ENCODE measurements at regions not wholly inside any gene's neighbourhood (a gene's known extent, or its start where the extent isn't known, plus 50 kb on each side); places are given as distances from the start of the nearest gene placed in this dataset.

- Histone ChIP-seq H4K20me1 (ENCODE audit: insufficient read depth, low read length) (no peaks in the 10 kb centered on the region), H3K27ac (ENCODE audit: low read length) (no peak overlapping the region), H3K36me3 (replicated peaks; ENCODE audit: insufficient read depth, low read length) (no peaks in the 10 kb centered on the region), H3F3A (ENCODE audit: insufficient read depth, low read length) (no peaks in the 10 kb centered on the region), H3K9ac (ENCODE audit: low read length) (no peak overlapping the region), H3K9me3 (replicated peaks; ENCODE audit: insufficient read depth, low read length) (no peaks in the 10 kb centered on the region), H3K9me2 (replicated peaks; ENCODE audit: insufficient read depth, low read length) (0 out of 2 replicates have a peak, but pooled peaks cover 2% of the 10 kb centered on the region), H2AFZ (ENCODE audit: low read length) (no peak overlapping the region), H3K27me3 (replicated peaks; ENCODE audit: insufficient read depth, low read length) (no peaks in the 10 kb centered on the region), H3K79me2 (ENCODE audit: low read length) (no peaks in the 10 kb centered on the region), H3K4me3 (ENCODE audit: low read length) (no peak overlapping the region), H3K4me2 (ENCODE audit: low read depth, low read length) (no peak overlapping the region), H3K4me1 (ENCODE audit: low read length) (no peaks in the 10 kb centered on the region)
- no peak for DNase-seq
- TF ChIP-seq EZH2phosphoT487 (IDR thresholded peaks at IDR 0.05; ENCODE audit: low read length), result no peak
- TF ChIP-seq CTCF (IDR thresholded peaks at IDR 0.05; ENCODE audit: low read length), result no peak
- TF ChIP-seq EZH2 (optimal IDR thresholded peaks at IDR 0.05; ENCODE audit: low read depth, low read length), result no peak
Measured at GRCh38 chr5:52255308-52255707, 532.4 kb upstream of the ITGA1 start.

- Histone ChIP-seq H3K9me2 (replicated peaks; ENCODE audit: insufficient read depth, low read length) (no peaks in the 10 kb centered on the region), H3K4me3 (ENCODE audit: low read length) (no peak overlapping the region), H3K79me2 (ENCODE audit: low read length) (no peaks in the 10 kb centered on the region), H3K9ac (ENCODE audit: low read length) (no peak overlapping the region), H3K4me1 (ENCODE audit: low read length) (peaks cover 4% of the 10 kb centered on the region; the same call in 1 of the 2 replicates), H3K27ac (ENCODE audit: low read length) (peak overlapping the region; percentile 49; the same call in 1 of the 2 replicates), H3K4me2 (ENCODE audit: low read depth, low read length) (peak overlapping the region; percentile 14), H2AFZ (ENCODE audit: low read length) (0 out of 2 replicates have a peak overlapping the region, but pooled peaks have one; percentile 4), H3K9me3 (replicated peaks; ENCODE audit: insufficient read depth, low read length) (no peaks in the 10 kb centered on the region), H3F3A (ENCODE audit: insufficient read depth, low read length) (peaks cover 5% of the 10 kb centered on the region; the same call in 1 of the 2 replicates), H4K20me1 (ENCODE audit: insufficient read depth, low read length) (no peaks in the 10 kb centered on the region), H3K27me3 (replicated peaks; ENCODE audit: insufficient read depth, low read length) (no peaks in the 10 kb centered on the region), H3K36me3 (replicated peaks; ENCODE audit: insufficient read depth, low read length) (no peaks in the 10 kb centered on the region)
- DNase-seq, result peak; percentile 73
- no peak for TF ChIP-seq CTCF (IDR thresholded peaks at IDR 0.05; ENCODE audit: low read length)
- TF ChIP-seq EZH2phosphoT487 (IDR thresholded peaks at IDR 0.05; ENCODE audit: low read length), result no peak
- no peak for TF ChIP-seq EZH2 (optimal IDR thresholded peaks at IDR 0.05; ENCODE audit: low read depth, low read length)
Measured at GRCh38 chr5:52262844-52263243, 524.9 kb upstream of the ITGA1 start.

- H3F3A ChIP-seq (ENCODE audit: insufficient read depth, low read length), result no peaks in the 10 kb centered on the region
- H3K9me3 ChIP-seq (replicated peaks; ENCODE audit: insufficient read depth, low read length), result no peaks in the 10 kb centered on the region
- H3K36me3 ChIP-seq (replicated peaks; ENCODE audit: insufficient read depth, low read length), result no peaks in the 10 kb centered on the region
- no peaks in the 10 kb centered on the region for H3K27me3 ChIP-seq (replicated peaks; ENCODE audit: insufficient read depth, low read length)
- no peak for DNase-seq
- H3K4me3 ChIP-seq (ENCODE audit: low read length), result peak overlapping the region; percentile 46
- no peaks in the 10 kb centered on the region for H3K9me2 ChIP-seq (replicated peaks; ENCODE audit: insufficient read depth, low read length)
- no peaks in the 10 kb centered on the region for H3K79me2 ChIP-seq (ENCODE audit: low read length)
- peak overlapping the region; percentile 60 for H2AFZ ChIP-seq (ENCODE audit: low read length)
- no peaks in the 10 kb centered on the region for H3K4me1 ChIP-seq (ENCODE audit: low read length)
- no peak for TF ChIP-seq EZH2 (optimal IDR thresholded peaks at IDR 0.05; ENCODE audit: low read depth, low read length)
- TF ChIP-seq EZH2phosphoT487 (IDR thresholded peaks at IDR 0.05; ENCODE audit: low read length), result no peak
- no peak for TF ChIP-seq CTCF (IDR thresholded peaks at IDR 0.05; ENCODE audit: low read length)
- H3K9ac ChIP-seq (ENCODE audit: low read length), result peak overlapping the region; percentile 34; the same call in 1 of the 2 replicates
- H3K27ac ChIP-seq (ENCODE audit: low read length), result no peak overlapping the region
- H4K20me1 ChIP-seq (ENCODE audit: insufficient read depth, low read length), result no peaks in the 10 kb centered on the region
- H3K4me2 ChIP-seq (ENCODE audit: low read depth, low read length), result peak overlapping the region; percentile 72
Measured at GRCh38 chr5:52269401-52269800, 518.3 kb upstream of the ITGA1 start.
